AML-193 (cell line): ENCODE measurements at regions not wholly inside any gene's neighbourhood (a gene's known extent, or its start where the extent isn't known, plus 50 kb on each side); places are given as distances from the start of the nearest gene placed in this dataset.
"Not testable (repeated sequence)": the region's sequence is repeated elsewhere in the genome, so short reads cannot be mapped to it uniquely, and the experiment has no call there.

Experiments
- DNase-seq, 2 experiments: peaks; one replicate each; lab custom pipeline; 2025; lab: John Stamatoyannopoulos, UW

DNA sequence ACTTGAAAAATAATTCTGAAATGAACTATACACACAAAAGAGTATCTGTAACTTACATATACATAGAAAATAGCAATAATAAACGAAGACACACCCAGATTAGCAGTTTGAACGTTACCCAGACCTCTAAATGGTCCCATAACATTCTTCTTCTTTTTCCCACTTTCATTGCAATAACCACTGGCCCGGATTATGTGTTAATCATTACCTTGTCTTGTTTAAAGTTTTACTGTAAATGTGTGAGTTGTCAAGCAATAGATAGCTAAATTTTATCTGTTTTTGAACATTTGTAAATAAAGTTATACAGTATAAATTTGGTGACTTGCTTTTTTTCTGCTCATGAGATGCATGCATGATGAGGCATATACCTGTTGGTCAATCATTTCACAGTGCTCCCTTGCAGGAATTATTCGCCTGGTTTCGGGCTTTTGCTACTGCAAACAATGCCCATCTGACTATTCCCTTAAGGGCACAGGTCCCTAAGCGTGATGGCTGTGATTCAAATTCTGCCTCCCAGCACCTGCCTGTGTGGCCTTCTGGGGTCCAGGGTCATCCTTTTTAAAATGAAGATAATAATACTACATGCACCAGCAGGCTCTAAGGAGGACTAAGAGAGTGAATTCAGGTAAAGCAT lies 66.1 kb downstream of the GADD45G start:
- DNase-seq = no peak

DNA sequence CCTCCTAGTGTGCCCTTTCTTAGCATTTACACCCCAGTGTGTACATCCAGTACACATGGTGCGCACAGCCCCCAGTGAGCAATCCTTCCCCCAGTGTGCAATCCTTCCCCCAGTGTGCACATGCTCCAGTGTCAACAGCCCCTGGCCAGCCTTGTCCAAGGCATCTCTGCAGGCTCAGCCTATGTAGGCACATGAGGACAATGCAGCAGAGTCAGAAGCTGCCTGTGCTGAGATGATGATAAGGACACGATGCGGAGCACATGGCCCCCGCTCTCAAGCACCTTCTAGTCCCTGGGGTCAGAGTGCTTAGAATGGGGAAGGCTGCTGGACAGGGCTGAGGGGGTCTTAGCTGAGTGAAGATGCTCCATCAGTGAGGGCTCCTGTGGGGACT lies 69.8 kb downstream of the GADD45G start:
- no peak for DNase-seq

DNA sequence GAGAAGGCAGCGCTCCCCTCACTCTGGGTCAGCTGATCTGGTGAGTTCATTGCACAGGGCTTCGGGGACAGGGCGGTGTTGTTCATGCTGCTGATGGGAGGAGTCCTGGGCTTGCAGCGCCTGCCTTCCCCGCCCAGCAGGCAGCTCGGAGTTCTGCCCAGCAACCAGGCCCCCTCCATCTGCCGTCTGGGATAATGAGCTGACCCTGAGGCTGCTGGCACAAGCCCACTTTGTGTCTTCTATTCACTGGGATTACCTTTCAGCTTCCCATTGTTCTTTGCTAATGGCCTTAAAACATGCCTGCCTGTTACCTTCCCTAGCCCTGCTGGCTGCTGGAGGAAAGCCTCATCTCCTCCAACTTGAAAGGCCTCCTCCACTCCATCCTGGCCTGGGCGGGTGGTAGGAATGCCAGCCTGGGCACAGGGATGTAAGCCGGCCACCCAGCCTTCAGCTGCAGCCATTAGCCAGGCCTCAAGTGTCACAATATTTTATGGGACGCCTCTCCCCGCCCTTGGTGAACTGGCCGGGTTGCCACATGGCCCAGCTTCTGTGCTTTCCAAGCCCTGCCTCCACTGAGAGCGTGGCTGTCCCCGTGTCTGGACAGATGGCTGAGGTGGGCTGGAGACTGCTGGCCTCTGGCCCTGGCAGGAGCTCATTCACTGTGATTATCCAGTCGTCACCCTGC lies 70.4 kb downstream of the GADD45G start:
- no peak for DNase-seq

DNA sequence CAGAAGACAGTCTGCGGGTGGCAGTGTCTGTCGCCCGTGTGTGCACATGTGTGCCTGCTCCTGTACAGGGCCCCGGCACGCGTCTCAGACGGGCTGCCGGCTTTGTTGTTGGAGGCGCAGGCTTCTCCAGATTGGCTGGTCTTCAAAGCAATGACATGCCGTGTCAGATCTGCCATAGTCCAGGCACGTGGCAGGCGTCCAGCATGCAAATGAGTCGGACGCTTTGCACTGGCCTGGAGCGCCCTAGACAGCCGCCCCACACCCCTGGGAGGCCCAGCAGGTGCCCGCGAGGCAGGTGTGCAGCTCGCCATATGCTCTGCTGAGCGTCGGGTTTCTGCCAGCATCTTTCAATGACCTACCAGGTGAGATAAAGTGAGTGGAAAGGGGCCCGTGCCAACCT lies 71.5 kb downstream of the GADD45G start:
- DNase-seq = no peak

DNA sequence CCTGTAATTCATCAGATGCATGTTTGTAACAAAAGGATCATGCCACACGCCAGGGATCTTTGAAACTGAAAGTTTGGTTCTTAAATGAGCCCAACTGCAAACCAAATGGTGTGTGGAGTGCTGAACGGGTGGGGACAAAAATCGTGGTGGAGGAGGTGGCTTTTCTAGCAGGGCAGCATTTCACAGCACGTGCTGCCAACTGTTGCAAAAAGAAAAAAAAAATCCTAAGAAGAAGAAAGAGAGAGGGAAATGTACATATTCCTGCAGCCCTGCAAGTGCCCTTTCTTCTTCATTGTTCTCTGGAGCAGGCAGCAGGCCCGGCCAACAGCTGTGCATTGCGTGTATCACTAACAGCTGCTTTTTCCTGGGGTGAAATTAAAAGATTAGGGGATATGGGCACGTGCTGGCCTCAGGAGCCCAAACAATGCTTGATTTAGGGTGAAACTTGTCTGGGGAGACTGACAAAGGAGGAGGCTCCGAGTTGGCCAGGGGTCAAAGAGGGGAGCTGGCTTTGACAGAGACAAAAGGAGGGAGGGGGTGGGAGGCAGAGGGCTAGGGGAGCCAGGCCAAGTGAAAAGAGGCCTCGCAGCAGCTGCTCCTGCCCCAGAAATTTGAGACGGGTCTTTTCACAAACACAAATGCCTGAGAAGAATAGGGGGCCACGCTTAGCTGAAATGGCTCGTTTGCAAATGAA lies 73.0 kb downstream of the GADD45G start:
- DNase-seq = no peak

DNA sequence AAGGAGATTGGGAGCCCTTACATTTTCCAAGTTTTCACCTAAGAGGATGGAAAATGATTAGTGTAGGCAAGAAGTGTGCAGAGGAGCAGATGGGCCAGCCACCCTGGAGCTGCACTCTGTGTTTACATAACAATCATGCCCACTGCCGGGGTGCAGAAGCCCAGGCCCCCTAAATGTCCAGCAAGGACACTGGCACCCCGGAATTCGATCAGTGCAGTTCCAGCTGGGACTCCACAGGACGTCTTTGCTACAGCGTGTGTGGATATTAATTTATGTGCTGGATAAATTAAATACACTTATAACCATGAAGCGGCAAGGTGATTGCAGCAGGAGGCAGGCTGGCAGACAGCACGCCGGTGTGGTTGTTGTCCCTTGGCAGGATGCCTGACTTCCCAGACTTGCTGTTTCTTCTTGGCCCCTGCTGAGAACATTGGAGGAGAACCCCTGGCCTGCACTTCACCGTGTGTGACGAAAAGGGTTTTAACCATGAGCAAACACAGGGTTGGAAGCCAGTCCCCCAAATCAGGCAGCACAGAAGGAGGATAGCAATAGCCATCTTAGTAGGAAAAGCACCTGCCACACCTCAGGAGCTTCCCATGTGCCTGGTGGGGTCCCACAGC lies 73.7 kb downstream of the GADD45G start:
- DNase-seq = no peak

DNA sequence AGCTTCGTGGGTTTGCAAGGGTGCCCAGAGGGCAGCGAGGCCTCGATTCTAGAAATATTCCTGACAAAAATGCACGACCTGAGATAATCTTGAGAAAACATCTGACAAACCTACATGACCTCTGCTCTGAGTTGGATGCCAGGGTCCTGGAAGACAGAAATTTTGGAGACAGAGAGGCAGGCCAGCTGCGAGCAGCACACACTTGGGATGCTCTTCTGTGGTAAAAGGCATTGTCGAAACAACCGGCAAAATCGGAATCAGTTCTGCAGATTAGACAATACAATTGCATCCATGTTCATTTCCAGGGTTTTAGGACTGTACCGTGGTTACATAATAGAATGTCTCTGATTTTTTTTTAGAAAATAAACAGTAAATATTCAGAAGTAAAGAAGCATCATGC lies 74.2 kb downstream of the GADD45G start:
- no peak for DNase-seq

DNA sequence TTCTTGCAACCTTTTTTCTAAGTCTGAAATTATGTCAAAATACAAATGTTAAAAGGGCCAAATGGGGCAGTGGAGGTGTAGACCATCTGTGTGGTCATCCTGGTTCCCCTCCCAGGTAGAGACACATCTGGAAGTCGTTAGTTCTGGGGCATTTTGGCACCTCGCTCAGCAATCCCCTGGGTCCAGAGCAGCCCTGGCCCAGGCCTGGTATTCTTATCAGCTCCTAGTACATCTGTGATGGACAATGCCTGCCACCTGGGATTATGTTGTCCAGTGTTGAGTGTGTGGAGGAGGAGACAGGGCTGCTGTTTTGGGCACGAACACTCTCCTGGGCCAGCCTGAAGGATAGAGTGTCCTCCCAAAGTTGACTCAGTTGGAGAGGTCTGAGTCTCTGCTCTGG lies 74.8 kb downstream of the GADD45G start:
- DNase-seq = no peak

DNA sequence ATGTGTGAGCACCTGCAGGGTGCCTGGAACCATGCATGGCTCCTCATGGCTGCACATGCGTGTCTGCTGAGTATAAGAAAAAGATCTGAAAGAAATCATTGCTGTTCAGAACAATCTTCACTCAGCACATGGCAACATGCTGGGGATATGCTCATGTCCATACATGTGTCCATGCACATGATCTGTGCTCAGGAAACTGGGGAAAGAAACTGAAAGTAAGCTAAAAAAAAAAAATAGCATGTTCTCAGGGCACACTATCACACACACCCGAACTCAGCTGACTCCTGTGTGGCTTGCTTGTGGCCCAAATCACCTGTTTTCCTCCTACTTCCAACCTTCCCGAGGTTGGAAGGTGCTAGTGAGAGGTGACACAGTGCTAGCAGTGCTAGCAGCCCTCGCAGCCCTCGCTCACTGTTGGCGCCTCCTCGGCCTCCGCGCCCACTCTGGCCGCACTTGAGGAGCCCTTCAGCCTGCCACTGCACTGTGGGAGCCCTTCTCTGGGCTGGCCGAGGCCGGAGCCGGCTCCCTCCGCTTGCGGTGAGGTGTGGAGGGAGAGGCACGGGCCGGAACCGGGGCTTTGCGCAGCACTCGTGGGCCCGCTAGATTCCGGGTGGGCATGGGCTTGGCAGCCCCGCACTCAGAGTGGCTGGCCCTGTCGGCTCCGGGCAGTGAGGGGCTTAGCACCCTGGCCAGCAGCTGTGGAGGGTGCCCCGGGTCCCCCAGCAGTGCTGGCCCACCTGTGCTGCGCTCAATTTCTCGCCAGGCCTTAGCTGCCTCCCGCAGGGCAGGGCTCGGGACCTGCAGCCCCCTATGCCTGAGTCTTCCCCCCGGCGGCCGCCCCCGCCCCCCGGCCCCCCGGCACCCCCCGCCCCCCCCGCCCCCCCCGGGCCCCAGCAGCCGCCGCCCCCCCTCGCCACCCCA lies 76.0 kb downstream of the GADD45G start:
- DNase-seq = no peak

DNA sequence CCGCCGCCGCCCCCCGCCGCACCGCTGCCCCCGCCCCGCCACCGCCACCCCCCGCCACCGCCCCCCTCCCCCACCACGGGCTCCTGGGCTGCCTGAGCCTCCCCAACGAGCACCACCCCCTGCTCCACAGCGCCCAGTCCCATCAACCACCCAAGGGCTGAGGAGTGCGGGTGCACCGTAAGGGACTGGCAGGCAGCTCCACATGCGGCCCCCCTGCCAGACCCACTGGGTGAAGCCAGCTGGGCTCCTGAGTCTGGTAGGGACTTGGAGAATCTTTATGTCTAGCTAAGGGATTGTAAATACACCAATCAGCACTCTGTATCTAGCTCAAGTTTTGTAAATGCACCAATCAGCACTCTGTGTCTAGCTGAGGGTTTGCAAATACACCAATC lies 76.7 kb downstream of the GADD45G start:
- DNase-seq = not testable (repeated sequence)

DNA sequence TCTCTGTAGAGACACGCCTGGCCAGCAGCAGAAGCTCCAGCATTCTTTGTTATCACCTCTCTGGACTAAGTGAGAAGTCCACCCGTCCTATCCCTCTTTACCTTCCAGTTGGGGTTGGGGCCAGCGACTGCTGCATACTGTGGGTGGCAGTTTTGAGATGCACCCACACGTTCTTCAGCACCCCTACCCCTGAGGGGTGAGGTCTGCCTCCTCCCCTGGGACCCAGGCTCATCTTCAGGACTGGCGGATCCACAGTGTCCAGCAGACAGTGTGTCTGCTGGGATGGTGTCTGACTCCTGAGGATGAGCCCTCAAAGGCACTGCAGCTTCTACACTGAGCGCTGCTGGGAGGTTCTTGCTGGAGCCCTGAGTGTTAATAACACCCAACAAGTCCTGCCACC lies 78.8 kb downstream of the GADD45G start:
- DNase-seq = no peak

DNA sequence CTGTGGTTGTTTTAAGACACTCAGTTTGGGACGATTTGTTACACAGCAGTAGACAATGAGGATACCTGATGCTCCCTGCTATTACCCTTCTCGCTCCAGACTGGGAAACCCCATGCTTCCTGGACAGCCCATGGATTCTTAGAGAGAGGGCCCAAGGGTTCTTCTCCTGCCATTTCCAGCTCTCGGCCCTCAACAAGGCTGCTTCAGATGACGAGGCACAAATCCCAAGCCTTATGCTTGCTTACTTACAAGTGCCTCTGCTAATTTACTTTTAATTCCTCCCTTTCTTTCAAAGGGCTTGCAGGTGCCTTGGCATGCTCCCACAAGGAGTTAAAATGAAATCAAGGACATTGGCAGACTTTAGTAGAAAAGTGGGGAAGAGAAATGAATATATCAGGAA lies 79.4 kb downstream of the GADD45G start:
- DNase-seq = no peak

DNA sequence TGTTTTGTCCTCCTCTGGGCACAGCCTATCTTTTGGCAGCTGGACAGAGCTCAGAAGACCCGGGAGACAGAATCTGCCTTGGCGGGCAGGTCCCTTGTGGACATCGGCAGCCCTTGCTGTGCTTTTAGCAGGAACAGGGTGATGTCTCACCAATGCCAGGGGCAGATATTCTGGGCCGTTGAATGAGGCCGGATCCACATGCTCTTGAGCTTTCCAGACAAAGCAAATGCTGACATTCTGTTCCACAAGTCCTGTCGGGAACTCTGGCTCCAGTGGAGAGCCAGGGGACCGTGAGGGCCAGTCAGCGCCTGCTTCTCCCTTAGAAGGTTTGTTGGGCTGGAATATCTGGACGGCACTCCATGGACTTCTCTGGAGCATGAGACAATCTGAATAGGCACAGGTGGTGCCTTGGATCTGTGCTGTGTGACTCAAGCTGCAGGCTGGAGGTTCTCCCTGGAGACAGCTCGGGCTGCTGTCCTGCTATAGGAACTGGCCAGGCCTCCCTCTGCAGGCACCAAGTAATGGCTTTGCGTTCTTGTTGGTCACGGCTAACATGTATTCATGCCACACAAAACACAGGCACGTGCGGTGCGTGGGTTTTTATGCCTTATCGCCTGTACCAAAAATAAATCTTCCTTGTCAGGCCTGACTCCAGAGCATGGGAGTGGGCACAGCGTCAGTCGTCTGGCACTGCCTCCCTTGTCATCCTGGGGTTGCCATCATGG lies 80.3 kb downstream of the GADD45G start:
- DNase-seq = no peak

DNA sequence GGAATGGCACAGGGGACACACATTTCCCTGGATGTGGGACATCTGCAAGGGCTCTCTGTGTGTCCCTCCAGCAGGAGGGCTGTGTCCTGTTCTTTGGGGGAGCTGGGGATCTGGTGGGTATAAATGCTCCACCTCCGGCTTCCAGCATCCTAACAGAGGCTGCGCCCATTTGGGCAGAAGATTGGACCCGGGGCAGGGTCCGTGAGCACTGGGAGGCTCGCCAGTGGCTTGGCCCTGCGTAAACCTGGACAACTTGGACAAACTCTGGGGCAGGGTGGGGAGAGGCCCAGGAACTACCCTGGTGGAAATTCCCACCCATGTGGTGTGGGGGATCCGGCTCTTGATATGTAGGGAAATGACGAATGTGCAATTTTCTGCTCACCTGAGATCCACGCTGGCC lies 80.9 kb downstream of the GADD45G start:
- DNase-seq = no peak

DNA sequence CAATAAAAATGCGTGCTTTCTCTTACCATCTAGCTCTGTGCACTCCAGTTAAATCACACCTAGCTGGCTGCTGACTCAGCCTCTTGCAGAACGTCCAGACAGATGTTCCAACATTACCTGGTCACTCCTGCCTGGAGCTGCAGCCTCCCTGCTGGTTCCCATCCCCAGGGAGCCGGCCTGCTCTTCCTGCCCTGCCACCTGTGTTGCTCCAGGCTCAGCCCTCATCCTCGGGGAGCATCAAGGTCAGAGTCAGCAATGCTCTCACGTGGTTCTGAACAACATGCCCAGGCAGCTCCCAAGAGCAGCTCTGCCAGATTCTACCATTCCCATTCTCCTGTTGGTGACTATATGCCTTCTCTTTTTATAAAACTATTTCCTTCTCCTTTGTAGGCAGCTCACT lies 81.3 kb downstream of the GADD45G start:
- DNase-seq = no peak

DNA sequence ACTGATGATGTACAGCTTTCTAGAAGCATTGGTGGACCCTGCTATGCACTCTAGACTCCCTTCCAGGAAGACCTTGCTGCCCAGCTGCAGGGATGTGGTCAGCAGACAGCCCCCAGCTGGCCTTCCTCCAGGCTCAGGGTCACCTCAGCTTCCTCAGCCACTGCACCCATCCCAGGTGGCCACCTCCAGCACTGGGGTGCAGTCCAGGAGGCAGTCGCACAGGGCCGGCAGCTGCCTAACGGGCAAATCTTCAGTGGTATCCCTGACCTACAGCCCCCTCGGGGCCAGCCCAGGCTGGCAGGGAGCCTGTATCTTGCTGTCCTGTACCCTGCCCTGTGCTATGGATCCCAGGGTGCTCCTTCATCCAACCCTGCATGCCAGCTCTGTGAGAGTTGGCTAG lies 81.8 kb downstream of the GADD45G start:
- DNase-seq = no peak

DNA sequence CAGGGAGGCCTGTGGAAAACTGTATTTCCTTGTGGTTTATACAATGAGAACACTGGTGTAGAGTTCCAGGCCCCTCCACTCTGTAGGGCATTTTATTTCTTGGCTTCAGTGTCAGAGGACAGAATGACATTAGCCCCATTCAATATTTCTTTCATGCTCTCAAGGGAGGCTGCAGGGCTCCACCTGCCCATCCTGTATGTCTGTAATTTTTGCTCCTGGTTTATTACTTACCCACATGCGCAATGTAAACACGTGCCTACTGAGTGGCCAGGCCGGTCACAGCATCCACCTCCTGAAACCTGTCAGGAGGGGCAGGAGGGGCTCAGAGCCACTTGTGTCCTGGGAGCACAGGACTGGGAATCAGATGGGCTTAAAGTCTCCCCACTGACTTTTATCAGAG lies 82.4 kb downstream of the GADD45G start:
- no peak for DNase-seq

DNA sequence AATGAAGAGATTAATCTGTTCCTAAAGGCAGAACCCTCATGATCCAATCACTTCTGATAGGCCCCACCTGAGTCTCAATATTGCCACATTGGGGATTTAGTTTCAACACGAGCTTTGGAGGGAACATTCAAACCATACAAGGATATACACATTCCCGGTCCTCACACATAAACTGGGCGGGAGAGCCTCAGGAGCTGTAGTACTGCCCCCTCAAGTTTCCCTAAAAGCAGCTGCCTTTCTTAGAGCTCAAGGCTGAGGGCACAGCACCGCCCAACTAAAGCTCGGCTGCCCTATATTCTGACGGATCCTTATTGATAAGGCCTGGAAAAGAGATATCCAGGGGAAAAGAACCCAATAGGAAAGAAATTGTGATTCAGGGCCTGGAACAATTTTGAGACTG lies 83.0 kb downstream of the GADD45G start:
- DNase-seq = no peak

DNA sequence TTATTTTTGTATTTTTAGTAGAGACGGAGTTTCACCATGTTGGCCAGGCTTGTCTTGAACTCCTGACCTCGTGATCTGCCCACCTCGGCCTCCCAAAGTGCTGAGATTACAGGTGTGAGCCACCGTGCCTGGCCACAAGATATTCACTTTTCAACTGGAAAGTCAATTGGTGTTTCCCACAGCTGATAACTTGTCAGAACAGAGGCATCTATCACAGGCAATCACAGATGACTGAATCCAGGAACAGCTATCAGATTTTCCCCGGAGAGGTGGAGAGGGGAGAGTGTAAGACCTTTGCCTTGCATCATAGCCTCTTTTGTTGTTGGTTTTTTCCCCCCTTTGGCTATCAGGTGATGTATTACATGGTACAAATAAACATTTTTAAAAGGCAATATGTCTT lies 84.5 kb downstream of the GADD45G start:
- DNase-seq = not testable (repeated sequence)

DNA sequence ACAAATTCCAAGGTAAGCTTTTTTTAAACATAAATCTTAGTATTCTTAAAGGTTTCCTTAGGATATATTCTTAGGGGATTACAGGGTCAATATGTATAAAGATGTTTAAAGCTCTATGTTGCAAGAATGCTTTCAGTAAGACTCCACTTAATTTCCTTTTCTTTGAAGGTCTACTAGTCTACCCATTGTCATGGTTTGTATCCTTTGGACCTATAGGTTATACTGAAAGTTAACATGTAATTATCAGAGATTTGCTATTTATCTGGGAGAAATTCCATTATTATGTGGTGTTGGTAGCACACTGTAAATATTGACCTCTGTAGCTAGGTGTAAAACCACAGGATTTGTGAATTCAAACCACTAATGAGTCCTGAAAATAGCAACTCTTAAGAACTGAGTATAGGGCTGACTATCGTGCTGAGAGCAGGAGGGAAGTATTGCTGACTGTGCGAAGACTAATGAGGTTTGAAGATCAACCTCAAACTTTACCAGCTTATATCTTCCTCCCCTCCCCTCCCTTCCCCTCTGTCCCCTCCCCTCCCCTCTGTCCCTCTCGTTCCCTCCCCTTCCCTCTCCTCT lies 85.6 kb downstream of the GADD45G start:
- DNase-seq = no peak

DNA sequence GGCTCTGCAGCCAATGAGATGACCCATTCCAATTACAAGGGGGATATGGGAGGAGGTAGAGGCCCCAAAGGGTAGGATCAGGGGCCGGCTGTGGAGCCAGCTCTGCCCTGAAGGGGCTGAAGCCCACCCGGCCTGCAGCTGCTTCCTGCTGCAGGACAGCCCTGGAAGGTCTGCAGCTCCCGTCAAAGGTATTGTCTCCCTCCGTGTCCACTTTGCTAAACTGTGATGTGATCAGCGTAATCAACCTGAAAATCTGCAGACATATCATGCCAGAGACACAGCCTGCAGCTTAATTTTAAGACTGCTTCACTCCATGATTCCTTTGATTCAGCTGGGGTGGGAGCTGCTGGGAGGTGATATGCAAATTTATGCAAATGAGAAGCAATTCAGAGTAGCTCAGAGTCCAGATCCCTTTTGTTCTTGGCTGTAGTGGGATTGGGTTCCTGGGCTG lies 90.7 kb downstream of the GADD45G start:
- no peak for DNase-seq
